Amygdala (tissue), 56 donors: ENCODE measurements at regions not wholly inside any gene's neighbourhood (a gene's known extent, or its start where the extent isn't known, plus 50 kb on each side); places are given as distances from the start of the nearest gene placed in this dataset.
"Not testable (repeated sequence)": the region's sequence is repeated elsewhere in the genome, so short reads cannot be mapped to it uniquely, and the experiment has no call there.

Experiments
- DNase-seq, 56 donors: peaks; one replicate each; lab custom pipeline; 2025; lab: John Stamatoyannopoulos, UW

DNA sequence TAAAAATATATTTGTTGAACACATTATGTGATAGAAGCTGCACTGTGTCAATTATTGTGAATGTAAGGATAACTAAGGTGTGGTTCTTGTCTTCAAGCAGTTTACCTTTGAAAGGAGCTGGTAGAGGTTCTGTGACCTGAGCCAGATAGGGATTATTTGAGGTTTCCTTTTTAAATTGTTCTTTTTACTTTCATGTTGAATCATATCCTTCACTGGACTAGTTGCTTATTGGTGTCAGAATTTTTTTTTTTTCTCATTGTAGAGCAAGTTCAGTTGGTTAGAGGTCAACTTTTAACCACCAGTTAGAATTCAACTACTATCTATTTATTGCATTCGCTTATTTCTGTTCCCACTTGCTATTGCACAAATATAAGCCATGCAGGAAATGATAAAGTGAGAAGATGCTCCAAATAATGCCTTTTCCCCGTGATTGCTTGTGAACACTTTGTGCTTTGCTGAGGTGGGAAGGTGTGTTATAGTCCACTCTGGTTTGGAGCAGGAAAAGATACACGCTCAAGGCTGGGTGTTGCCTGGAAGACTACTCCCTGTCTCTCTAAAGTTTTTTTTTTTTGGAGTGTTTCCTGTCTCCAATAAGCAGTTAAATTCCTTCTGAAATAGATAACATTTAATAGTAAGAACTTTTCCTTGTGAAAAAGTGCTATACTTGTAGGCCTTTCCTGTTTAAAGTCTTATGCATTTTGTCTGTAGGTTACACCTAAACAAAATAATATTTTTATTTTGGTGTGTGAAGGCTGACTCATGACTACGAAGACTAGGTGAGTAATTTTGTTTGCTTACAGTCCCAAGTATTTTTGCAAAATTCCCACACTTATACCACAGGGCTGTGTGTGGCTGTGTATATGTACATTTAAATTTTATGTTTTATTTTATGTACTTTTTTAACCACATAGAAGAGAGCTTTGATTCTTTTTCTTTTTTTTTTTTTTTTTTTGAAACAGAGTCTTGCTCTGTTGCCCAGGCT lies 83.8 kb upstream of the LCORL start:
- DNase-seq = no peak

DNA sequence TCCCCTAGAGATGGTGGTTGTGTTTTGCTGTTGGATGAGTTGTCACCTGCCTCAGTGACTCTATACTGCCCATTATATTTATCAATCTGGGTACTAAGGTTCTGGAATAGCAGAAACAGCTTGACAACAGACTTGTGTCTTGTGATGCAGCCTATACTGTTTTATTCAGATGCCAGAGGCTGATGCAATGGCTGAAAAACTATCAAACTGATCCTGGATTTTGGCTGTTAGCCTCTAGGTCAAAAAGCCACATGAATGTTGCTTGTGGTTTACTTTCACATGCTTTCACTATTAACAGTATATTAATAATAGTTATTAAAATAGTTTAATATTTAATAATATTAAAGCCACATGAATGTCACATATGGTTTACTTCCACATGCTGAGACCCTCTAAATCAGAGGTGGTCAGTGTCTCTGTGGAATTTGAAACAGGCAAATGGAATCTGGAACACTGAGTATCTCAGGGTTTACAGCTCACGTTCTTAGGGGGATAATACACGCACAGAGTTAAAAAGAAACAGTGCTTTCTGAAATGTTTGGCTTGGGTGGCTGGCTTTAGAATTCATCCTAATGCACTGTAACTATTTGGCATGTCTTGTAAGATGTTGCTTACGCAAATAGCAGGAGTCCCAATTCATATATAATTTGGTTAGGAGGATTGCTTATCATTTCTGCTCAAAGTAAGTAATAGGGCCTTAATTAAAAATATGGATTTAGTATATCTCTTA lies 82.5 kb upstream of the LCORL start:
- no peak for DNase-seq

DNA sequence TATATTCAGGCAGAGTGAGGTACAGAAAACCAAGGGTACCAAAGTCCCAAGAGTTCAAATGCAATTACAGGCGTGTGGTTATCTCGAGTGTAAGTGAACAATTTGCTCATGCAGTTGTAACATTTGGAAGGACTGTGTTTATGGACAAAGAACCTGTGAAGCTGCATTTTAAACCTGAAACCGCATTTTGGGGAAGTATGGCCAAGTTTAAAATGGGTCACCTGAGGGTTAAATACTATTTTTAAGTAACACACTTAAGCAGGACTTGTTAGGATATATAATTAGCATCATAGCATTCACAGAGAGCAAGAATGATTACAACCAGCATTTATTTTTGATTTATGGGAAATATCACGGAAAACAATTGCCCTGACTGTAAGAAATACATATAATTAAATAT lies 79.1 kb upstream of the LCORL start:
- no peak for DNase-seq

DNA sequence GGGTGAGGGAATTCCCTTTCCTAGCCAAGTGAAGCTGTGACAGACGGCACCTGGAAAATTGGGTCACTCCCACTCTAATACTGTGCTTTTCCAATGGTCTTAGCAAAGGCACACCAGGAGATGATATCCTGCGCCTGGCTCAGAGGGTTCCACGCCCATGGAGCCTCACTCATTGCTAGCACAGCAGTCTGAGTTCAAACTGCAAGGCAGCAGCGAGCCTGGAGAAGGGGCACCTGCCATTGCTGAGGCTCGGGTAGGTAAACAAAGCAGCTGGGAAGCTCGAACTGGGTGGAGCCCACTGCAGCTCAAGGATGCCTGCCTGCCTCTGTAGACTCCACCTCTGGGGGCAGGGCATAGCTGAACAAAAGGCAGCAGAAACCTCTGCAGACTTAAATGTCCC lies 68.9 kb upstream of the LCORL start:
- DNase-seq = not testable (repeated sequence)

DNA sequence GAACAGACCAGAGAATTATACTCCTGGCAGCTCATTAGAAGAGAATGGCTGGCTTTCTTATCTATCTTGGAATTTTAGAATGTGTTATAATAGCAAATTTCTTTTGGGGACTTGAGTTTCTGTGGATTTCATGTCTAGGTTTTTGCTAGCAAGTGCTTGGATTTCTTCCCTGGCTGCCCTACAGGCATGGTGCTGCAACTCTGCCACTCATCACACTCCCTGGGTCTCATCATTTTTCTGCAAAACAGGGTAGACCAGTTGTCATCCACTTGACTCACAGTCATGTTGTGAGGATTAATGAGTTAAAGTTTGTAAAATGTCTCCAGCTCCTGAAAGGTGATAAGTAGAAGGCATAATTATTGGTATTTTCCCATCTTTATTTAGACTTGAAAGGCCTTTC lies 60.7 kb upstream of the LCORL start:
- no peak for DNase-seq

DNA sequence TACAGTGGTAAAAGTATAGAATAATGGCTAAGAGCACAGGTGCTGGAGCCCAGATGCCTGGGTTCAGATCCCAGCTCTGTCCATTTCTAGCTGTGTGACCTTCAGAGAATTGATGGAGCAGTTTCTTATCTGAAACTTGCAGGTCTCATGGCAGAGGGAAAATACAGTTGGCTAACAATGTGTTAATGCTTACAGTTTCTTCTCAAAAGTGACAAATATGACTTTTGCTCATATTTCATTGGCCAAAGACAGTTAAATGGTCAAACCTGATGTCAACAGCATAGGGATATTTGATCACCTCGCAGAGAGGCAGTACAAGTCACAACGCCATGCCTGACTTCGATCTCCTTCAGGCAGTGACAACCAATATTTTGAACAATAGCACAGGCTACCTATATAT lies 60.2 kb upstream of the LCORL start:
- DNase-seq = no peak

DNA sequence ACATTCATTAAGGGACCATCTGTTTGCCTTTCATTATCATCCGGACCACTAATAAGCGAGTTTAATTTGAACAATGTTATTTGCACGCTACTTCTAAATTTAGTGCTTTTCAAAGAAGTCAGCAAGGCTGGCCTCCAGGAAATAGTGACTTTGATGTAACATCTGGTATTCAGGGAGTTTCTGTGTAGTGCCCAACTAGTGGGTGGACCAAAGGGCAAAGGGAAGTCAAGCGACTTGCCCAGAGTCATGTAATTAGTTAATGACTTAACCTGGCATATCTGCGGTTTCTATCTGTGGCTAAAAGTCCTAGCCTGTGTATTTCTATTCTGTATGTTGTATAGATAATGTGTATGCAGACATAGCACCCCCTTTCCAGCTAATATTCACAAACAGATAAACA lies 56.3 kb upstream of the LCORL start:
- no peak for DNase-seq

DNA sequence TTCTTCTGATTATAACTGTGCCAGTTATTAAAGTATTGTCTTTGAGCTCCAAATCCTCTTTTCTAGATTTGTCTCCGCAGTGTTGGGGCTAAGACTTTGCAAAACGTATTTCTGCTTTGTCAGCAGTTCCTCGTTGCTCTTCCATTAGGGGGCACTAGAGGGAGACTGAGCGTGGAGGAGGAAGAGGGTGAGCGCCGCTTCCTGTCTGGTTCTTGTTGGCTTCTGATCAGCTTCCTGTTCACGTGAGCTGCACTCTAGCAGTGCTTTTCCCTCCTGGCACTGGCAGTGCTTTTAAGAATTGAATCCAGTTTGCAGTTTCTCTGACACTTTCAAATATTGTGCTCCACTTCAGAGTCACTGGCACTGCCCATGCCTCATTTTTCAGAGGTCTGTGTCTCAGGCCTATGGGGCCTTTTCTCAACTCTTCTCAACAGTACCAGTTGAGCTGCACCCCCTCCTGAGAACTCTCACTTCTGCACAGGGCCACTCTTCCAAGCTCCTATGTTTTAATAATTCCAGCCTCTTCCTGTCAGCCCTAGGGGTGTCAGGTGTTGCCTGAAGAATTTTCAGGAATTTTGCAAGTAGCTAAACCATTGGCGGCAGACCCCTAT lies 54.4 kb upstream of the LCORL start:
- peak in 1 of 56 donors; percentile 2 for DNase-seq

DNA sequence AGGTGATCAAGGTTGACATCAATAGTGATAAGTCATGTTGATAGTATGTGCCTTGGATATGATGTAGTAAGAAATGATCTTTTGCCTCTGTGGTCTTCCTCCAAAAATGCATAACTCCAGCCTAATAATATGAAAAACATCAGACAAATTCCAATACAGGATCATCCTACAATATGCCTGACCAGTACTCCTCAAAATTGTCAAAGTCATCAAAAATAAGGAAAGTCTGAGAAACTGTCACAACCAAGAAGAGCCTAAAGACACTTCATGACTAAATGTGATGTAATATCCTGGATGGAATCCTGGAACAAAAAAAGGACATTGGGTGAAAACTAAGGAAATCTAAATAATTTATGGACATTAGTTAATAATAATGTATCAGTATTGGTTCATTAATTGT lies 50.3 kb upstream of the LCORL start:
- no peak for DNase-seq
